ENCODE measurements at regions not wholly inside any gene's neighbourhood (a gene's known extent, or its start where the extent isn't known, plus 50 kb on each side); places are given as distances from the start of the nearest gene placed in this dataset.

DNA sequence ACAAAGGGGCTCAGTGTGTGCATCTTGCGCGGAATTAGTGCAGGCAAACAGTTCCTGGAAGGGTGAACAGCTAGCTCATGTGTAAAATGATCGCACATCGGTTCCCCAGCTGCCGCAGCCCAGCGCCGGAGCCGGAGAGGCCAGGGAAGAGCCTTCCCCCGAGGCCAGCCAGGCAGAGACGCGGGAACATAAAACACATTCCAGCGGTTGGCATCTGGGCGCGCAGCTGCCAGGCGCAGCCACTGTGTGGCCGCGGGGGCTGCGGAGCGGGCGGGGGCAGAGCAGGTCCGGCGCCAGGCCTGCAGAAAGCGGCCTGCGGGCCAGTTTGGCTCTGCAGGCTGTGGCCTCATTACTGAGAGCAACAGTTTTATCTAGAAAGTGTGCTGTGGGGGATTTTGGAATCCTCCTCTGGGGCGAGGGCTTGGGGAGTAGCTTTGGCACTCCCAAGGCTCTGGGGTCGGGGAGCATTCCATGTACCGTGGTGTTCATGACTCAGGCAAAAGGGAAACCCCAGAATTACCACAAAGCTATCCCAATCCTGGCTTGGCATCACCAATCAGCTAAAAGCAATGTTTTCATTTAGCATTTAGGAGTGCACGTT lies 74.3 kb downstream of the SAMD9 start:
- no peaks in the 10 kb centered on the region for H4K20me1 ChIP-seq (ENCODE audit: insufficient read depth)
- no peaks in the 10 kb centered on the region for H3K79me2 ChIP-seq (replicated peaks; ENCODE audit: insufficient read depth, low read length)
- TF ChIP-seq, protein P1, sequence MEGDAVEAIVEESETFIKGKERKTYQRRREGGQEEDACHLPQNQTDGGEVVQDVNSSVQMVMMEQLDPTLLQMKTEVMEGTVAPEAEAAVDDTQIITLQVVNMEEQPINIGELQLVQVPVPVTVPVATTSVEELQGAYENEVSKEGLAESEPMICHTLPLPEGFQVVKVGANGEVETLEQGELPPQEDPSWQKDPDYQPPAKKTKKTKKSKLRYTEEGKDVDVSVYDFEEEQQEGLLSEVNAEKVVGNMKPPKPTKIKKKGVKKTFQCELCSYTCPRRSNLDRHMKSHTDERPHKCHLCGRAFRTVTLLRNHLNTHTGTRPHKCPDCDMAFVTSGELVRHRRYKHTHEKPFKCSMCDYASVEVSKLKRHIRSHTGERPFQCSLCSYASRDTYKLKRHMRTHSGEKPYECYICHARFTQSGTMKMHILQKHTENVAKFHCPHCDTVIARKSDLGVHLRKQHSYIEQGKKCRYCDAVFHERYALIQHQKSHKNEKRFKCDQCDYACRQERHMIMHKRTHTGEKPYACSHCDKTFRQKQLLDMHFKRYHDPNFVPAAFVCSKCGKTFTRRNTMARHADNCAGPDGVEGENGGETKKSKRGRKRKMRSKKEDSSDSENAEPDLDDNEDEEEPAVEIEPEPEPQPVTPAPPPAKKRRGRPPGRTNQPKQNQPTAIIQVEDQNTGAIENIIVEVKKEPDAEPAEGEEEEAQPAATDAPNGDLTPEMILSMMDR (IDR thresholded peaks at IDR 0.05; ENCODE audit: poor library complexity, severe bottlenecking) = no peak
- TF ChIP-seq TAF1 (IDR thresholded peaks at IDR 0.05; ENCODE audit: low read depth) = no peak
- no peak overlapping the region for H2AFZ ChIP-seq (ENCODE audit: low read depth, low read length)
- no peaks in the 10 kb centered on the region for H3K9me2 ChIP-seq (ENCODE audit: insufficient read depth, low read length)
- H3K4me3 ChIP-seq (ENCODE audit: low read length) = peak overlapping the region; percentile 54
- H3K9me3 ChIP-seq (ENCODE audit: low read length) = no peaks in the 10 kb centered on the region
- H3K27ac ChIP-seq (ENCODE audit: low read length) = peak overlapping the region; percentile 62
- H3K4me2 ChIP-seq (ENCODE audit: low read length) = no peak overlapping the region
- peak overlapping the region; percentile 37 for H3K9ac ChIP-seq (ENCODE audit: low read length)
- H3K36me3 ChIP-seq (ENCODE audit: insufficient read depth, low read length) = no peaks in the 10 kb centered on the region
- no peaks in the 10 kb centered on the region for H3K27me3 ChIP-seq (ENCODE audit: insufficient read depth, low read depth, low read length)
- H3F3A ChIP-seq (ENCODE audit: insufficient read depth, low read length, poor library complexity, severe bottlenecking) = no peaks in the 10 kb centered on the region

DNA sequence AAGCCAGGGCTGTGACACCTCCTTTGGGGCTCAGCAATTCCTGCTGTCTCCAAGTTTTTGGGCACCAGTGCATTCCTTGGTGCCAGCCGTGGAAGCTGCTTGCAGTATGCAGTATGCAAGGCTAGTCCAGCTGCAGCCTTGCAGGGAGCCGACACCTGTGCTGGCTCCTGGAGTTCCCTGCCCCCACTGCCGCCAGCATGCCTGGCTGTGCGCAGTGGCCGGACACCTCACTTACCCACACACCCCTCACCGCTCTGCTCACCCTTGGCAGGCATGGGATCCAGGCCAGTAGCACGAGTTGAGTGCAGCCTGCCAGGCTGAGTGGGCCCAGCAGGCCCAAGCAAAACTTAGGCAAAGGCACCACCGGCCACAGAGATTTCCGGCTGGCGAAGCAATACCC lies 77.4 kb downstream of the SAMD9 start:
- no peaks in the 10 kb centered on the region for H3F3A ChIP-seq (ENCODE audit: insufficient read depth, low read length, poor library complexity, severe bottlenecking)
- no peak overlapping the region for H3K9ac ChIP-seq (ENCODE audit: low read length)
- H3K27ac ChIP-seq (ENCODE audit: low read length) = no peak overlapping the region
- no peaks in the 10 kb centered on the region for H3K27me3 ChIP-seq (ENCODE audit: insufficient read depth, low read depth, low read length)
- H3K79me2 ChIP-seq (replicated peaks; ENCODE audit: insufficient read depth, low read length) = no peaks in the 10 kb centered on the region
- H3K36me3 ChIP-seq (ENCODE audit: insufficient read depth, low read length) = no peaks in the 10 kb centered on the region
- no peak for TF ChIP-seq MXI1 (conservative IDR thresholded peaks at IDR 0.05; ENCODE audit: poor library complexity, severe bottlenecking)
- TF ChIP-seq, protein P1 (IDR thresholded peaks at IDR 0.05; ENCODE audit: poor library complexity, severe bottlenecking) = no peak
- no peak for TF ChIP-seq EZH2 (IDR thresholded peaks at IDR 0.05; ENCODE audit: borderline replicate concordance, insufficient read depth, low read length, poor library complexity, severe bottlenecking)
- TF ChIP-seq POLR2AphosphoS5 (IDR thresholded peaks at IDR 0.05) = no peak
- TF ChIP-seq SMC3 (conservative IDR thresholded peaks at IDR 0.05; ENCODE audit: poor library complexity) = no peak
- no peak for TF ChIP-seq EP300 (conservative IDR thresholded peaks at IDR 0.05; ENCODE audit: poor library complexity, severe bottlenecking)
- no peak for TF ChIP-seq TAF1 (IDR thresholded peaks at IDR 0.05; ENCODE audit: low read depth)
- TF ChIP-seq RAD21 (conservative IDR thresholded peaks at IDR 0.05) = no peak
- TF ChIP-seq, protein P2, sequence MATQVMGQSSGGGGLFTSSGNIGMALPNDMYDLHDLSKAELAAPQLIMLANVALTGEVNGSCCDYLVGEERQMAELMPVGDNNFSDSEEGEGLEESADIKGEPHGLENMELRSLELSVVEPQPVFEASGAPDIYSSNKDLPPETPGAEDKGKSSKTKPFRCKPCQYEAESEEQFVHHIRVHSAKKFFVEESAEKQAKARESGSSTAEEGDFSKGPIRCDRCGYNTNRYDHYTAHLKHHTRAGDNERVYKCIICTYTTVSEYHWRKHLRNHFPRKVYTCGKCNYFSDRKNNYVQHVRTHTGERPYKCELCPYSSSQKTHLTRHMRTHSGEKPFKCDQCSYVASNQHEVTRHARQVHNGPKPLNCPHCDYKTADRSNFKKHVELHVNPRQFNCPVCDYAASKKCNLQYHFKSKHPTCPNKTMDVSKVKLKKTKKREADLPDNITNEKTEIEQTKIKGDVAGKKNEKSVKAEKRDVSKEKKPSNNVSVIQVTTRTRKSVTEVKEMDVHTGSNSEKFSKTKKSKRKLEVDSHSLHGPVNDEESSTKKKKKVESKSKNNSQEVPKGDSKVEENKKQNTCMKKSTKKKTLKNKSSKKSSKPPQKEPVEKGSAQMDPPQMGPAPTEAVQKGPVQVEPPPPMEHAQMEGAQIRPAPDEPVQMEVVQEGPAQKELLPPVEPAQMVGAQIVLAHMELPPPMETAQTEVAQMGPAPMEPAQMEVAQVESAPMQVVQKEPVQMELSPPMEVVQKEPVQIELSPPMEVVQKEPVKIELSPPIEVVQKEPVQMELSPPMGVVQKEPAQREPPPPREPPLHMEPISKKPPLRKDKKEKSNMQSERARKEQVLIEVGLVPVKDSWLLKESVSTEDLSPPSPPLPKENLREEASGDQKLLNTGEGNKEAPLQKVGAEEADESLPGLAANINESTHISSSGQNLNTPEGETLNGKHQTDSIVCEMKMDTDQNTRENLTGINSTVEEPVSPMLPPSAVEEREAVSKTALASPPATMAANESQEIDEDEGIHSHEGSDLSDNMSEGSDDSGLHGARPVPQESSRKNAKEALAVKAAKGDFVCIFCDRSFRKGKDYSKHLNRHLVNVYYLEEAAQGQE (IDR thresholded peaks at IDR 0.05; ENCODE audit: borderline replicate concordance) = no peak
- H3K4me2 ChIP-seq (ENCODE audit: low read length) = no peak overlapping the region
- no peak overlapping the region for H3K4me3 ChIP-seq (ENCODE audit: low read length)
- H3K9me2 ChIP-seq (ENCODE audit: insufficient read depth, low read length) = no peaks in the 10 kb centered on the region
- H2AFZ ChIP-seq (ENCODE audit: low read depth, low read length) = no peak overlapping the region
- H4K20me1 ChIP-seq (ENCODE audit: insufficient read depth) = no peaks in the 10 kb centered on the region
- H3K9me3 ChIP-seq (ENCODE audit: low read length) = no peaks in the 10 kb centered on the region

Data from neural cell (in vitro differentiated cells).